Frontal cortex (tissue), 3 donors: ENCODE measurements at regions not wholly inside any gene's neighbourhood (a gene's known extent, or its start where the extent isn't known, plus 50 kb on each side); places are given as distances from the start of the nearest gene placed in this dataset.

Experiments
- DNase-seq, 2 donors: peaks; one replicate each; pipeline ENCODE4 v3.0.0; 2012; ENCODE audit warnings: low spot score in 2 of 2
- FAIRE-seq: peaks from 2 replicates; lab custom pipeline; 2012; peaks lifted over from hg19 to GRCh38; lab: Jason Lieb, UNC
- donor health status: control.
- donor health status: control.
- donor health status: control.

- DNase-seq, result no peak
- FAIRE-seq, result no peak
Measured at GRCh38 chr9:90047828-90048227, 443.0 kb downstream of the GADD45G start.

GRCh38 chr9:90052366-90052765 lies 447.6 kb downstream of the GADD45G start:
- FAIRE-seq, result no peak
- no peak for DNase-seq

GRCh38 chr9:90053027-90053426 lies 448.2 kb downstream of the GADD45G start:
- no peak for FAIRE-seq
- no peak for DNase-seq

- no peak for FAIRE-seq
Measured at GRCh38 chr9:90054810-90055209, 450.0 kb downstream of the GADD45G start.

GRCh38 chr9:90055226-90055625 lies 450.4 kb downstream of the GADD45G start:
- no peak for FAIRE-seq

More at GRCh38 chr9:90054810-90055209, 450.0 kb downstream of the GADD45G start:
- DNase-seq, result no peak

GRCh38 chr9:90057361-90057760 lies 452.5 kb downstream of the GADD45G start:
- no peak for DNase-seq
- FAIRE-seq, result no peak

More at GRCh38 chr9:90055226-90055625, 450.4 kb downstream of the GADD45G start:
- DNase-seq, result no peak

- DNase-seq, result no peak
- no peak for FAIRE-seq
Measured at GRCh38 chr9:90058182-90058763, 453.5 kb downstream of the GADD45G start.

GRCh38 chr9:90059436-90059835 lies 454.6 kb downstream of the GADD45G start:
- no peak for FAIRE-seq
- DNase-seq, result no peak

GRCh38 chr9:90060256-90060655 lies 455.4 kb downstream of the GADD45G start:
- DNase-seq, result no peak
- FAIRE-seq, result no peak

- FAIRE-seq, result no peak
- no peak for DNase-seq
Measured at GRCh38 chr9:90061187-90061586, 456.4 kb downstream of the GADD45G start.

GRCh38 chr9:90062982-90063381 lies 458.2 kb downstream of the GADD45G start:
- DNase-seq (no peak), FAIRE-seq (no peak)

- FAIRE-seq, result no peak
- DNase-seq, result no peak
Measured at GRCh38 chr9:90064248-90064647, 459.4 kb downstream of the GADD45G start.

- FAIRE-seq, result no peak
- no peak for DNase-seq
Measured at GRCh38 chr9:90064971-90065370, 460.2 kb downstream of the GADD45G start.

GRCh38 chr9:90065851-90066250 lies 461.0 kb downstream of the GADD45G start:
- DNase-seq (no peak), FAIRE-seq (no peak)

GRCh38 chr9:90069085-90069484 lies 464.3 kb downstream of the GADD45G start:
- no peak for FAIRE-seq
- DNase-seq, result no peak

GRCh38 chr9:90070056-90070455 lies 465.2 kb downstream of the GADD45G start:
- DNase-seq (no peak), FAIRE-seq (no peak)

GRCh38 chr9:90070469-90070868 lies 465.7 kb downstream of the GADD45G start:
- DNase-seq, result no peak
- FAIRE-seq, result no peak

GRCh38 chr9:90070931-90071660 lies 466.3 kb downstream of the GADD45G start:
- DNase-seq (no peak), FAIRE-seq (no peak)

- FAIRE-seq, result no peak
- no peak for DNase-seq
Measured at GRCh38 chr9:90073186-90073945, 468.6 kb downstream of the GADD45G start.

- FAIRE-seq (no peak), DNase-seq (no peak)
Measured at GRCh38 chr9:90074316-90074962, 469.6 kb downstream of the GADD45G start.
